ENCODE measurements at regions not wholly inside any gene's neighbourhood (a gene's known extent, or its start where the extent isn't known, plus 50 kb on each side); places are given as distances from the start of the nearest gene placed in this dataset.

- DNase-seq (ENCODE audit: low read depth), result no peak
- no peak for TF ChIP-seq CTCF (IDR thresholded peaks at IDR 0.05; ENCODE audit: control insufficient read depth, extremely low read depth, insufficient read depth)
- no peak overlapping the region for H3K4me3 ChIP-seq (ENCODE audit: low read depth, low read length)
Measured at GRCh38 chr2:129178356-129178755, 801.1 kb upstream of the RAB6C start.

GRCh38 chr2:129179199-129179598 lies 800.3 kb upstream of the RAB6C start:
- no peak for TF ChIP-seq CTCF (IDR thresholded peaks at IDR 0.05; ENCODE audit: control insufficient read depth, extremely low read depth, insufficient read depth)
- no peak overlapping the region for H3K4me3 ChIP-seq (ENCODE audit: low read depth, low read length)
- no peak for DNase-seq (ENCODE audit: low read depth)

GRCh38 chr2:129180124-129180716 lies 799.2 kb upstream of the RAB6C start:
- no peak for DNase-seq (ENCODE audit: low read depth)
- no peak for TF ChIP-seq CTCF (IDR thresholded peaks at IDR 0.05; ENCODE audit: control insufficient read depth, extremely low read depth, insufficient read depth)
- no peak overlapping the region for H3K4me3 ChIP-seq (ENCODE audit: low read depth, low read length)

GRCh38 chr2:129181433-129181832 lies 798.0 kb upstream of the RAB6C start:
- H3K4me3 ChIP-seq (ENCODE audit: low read depth, low read length), result no peak overlapping the region
- no peak for TF ChIP-seq CTCF (IDR thresholded peaks at IDR 0.05; ENCODE audit: control insufficient read depth, extremely low read depth, insufficient read depth)
- no peak for DNase-seq (ENCODE audit: low read depth)

GRCh38 chr2:129181963-129182362 lies 797.5 kb upstream of the RAB6C start:
- no peak for DNase-seq (ENCODE audit: low read depth)
- no peak for TF ChIP-seq CTCF (IDR thresholded peaks at IDR 0.05; ENCODE audit: control insufficient read depth, extremely low read depth, insufficient read depth)
- no peak overlapping the region for H3K4me3 ChIP-seq (ENCODE audit: low read depth, low read length)

- no peak for TF ChIP-seq CTCF (IDR thresholded peaks at IDR 0.05; ENCODE audit: control insufficient read depth, extremely low read depth, insufficient read depth)
- H3K4me3 ChIP-seq (ENCODE audit: low read depth, low read length), result no peak overlapping the region
- no peak for DNase-seq (ENCODE audit: low read depth)
Measured at GRCh38 chr2:129187343-129187742, 792.1 kb upstream of the RAB6C start.

GRCh38 chr2:129188451-129188850 lies 791.0 kb upstream of the RAB6C start:
- no peak for DNase-seq (ENCODE audit: low read depth)
- TF ChIP-seq CTCF (IDR thresholded peaks at IDR 0.05; ENCODE audit: control insufficient read depth, extremely low read depth, insufficient read depth), result no peak

More at GRCh38 chr2:129188451-129188850, 791.0 kb upstream of the RAB6C start:
- H3K4me3 ChIP-seq (ENCODE audit: low read depth, low read length), result no peak overlapping the region

Data from LNCaP clone FGC (cell line).